HG02884 (cell line): ENCODE measurements at regions not wholly inside any gene's neighbourhood (a gene's known extent, or its start where the extent isn't known, plus 50 kb on each side); places are given as distances from the start of the nearest gene placed in this dataset.
A peak's percentile ranks its signal among the peaks of the same experiment; 100 is the strongest.

Source experiments
- ATAC-seq: cut with Tn5 transposase; IDR thresholded peaks from one replicate; pipeline ENCODE4 v1.9.1; 2021; ENCODE audit warnings: mild to moderate bottlenecking, moderate library complexity; ENCODE audit not compliant: unreplicated experiment

DNA sequence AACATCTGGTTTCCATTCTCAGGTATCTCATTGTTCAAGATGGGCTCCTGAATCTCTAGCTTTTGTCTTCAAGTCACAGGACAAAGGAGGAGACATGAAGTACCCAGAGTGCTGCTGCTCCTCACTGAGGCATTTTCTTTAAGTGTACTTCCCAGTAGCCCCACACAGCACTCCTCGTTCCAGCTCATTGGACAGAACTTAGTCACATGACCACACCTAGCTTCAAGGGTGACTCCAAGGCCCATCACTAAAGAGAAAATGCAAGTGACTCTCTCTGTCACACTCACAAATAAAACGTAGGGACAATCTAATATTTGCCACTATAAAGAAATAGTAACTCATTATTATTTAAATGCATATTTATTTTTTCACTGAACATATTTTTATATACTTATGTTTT is 58.3 kb upstream of the NEUROD6 start:
- no peak for ATAC-seq

DNA sequence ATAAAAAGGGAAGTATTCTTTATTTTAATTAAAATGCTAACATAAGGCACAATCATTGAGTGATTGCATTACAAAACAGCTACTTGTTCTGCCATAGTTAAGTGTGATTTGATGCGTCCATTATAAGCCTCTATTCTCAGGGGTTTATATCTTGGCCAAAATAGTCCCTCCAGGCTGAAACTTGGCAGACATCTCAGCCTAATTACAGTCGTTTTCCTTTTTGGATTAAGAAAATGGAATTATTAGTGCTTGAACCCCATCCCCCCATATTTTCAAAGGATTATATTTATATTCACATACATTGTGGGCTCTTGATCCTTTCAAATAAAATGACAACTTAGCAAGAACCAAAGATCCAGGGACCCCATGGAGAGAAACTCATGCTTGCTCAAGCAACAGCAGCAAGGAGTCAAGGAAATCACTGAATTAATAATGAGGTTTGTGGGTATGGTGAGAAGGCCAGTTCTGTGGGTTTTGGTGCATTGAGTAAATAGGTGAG is 66.7 kb upstream of the NEUROD6 start:
- ATAC-seq, result no peak

DNA sequence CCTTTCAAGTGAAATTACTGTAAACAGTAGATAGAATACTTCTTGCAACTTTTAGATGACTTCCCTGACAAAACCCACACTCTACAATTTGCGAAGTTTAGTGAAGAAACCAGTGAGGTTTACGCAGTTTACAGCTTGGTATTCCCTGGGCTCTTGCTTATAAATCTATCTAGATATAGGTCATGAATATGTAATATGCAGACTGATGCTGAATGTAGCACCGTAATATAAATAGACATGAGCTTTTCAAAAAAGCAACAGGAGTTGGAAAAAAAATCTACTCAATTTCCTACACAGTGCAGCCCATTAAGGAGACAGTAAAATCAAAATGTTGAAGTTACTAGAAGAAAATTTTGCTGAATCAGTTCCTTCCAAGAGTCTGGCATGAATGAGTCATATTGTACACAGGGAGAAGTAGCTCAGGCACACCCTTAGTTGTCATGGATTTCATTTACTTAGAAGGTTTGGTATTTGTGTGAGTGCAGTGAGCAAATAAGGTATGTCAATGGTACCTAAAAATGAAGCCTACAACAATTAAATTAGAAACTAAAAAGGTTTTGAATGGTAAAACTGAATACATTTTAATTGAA is 67.7 kb upstream of the NEUROD6 start:
- ATAC-seq, result no peak

DNA sequence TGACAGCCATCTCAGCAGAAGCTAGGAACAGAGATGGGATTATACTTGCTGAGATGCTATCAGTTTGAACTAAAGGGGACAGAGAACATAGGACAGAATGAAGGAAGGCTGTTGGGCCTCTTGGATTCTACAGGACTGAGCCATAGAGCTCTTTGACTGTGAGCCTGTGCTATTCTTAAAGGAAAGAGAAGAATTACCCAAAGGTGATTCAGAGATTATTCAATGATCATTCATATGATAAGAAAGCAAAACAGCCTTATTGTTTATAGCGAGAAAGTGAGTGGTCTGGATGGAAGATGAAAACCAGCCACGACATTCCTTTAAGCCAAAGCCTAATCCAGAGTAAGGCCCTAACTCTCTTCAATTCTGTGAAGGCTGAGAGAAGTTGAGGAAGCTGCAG is 69.7 kb upstream of the NEUROD6 start:
- ATAC-seq, result no peak

DNA sequence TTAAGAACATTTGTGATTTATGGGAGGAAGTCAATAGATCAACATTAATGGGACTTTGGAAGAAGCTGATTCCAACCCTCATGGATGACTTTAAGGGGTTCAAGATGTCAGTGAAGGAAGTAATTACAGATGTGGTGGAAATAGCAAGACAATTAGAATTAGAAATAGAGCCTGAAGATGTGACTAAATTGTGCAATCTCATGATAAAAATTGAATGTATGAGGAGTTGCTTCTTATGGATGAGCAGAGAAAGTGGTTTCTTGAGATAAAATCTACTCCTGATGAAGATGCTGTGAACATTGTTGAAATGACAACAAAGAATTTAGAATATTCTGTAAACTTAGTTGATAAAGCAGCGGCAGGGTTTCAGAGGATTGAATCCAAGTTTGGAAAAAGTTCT is 70.9 kb upstream of the NEUROD6 start:
- ATAC-seq, result no peak

DNA sequence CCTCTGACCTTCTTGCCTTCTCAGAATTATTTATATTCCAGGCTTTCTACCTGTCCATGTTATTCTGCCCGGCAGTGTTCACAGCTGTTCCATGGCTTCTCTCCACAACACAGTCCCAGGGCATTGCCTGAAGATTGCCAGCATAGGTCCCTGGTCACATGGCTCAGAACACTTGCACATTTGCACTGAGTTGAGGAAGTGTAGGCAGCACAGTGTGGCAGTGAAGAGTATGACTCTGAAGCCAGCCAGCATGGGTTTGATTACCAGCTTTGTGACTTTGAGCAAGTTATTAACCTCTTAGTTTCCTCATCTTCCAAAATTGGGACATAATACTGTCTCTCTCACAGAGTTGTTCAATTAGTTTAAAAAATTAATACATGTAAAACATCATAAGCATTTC is 73.2 kb upstream of the NEUROD6 start:
- ATAC-seq, result no peak

DNA sequence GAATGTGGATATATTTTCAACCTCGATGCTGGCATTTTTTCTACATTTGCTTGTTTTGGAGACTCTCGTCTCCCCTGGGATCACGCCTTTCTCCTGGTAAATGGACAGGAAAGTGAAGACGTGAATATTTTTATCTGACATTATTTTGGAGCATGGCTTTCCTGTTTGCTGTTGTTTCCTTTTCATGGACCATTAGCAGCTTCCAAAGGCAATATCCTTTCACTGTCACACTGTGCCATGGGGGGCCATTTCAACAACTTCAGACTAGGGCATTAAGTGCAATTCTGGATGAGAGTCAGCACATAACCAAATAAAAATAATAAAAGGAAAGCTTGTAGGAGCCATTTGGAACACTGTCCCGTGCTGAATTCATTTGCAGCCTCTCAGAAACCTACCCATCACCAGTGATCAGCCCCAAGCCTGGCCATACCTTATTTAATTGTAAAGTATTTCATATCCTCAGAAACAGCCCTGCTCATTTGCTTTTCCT is 75.9 kb upstream of the NEUROD6 start:
- ATAC-seq, result no peak

DNA sequence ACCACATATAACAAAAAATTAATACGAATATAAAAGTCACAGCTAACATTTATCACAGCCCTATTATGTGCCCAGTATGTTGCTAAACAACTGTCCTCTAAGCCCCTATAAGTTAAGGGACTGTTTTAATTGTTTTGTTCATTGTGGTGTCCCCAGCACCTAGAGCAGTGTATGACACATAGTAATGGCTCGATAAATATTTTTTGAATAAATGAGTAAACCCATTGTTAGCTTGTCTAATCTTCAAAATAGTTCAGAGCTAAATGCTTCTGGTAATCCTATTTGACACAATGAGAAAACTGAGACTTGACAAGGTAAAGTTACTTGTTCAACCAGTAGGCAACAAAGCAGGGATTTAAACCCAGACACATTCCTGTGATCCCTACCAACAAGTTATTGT is 78.4 kb upstream of the NEUROD6 start:
- ATAC-seq, result no peak

DNA sequence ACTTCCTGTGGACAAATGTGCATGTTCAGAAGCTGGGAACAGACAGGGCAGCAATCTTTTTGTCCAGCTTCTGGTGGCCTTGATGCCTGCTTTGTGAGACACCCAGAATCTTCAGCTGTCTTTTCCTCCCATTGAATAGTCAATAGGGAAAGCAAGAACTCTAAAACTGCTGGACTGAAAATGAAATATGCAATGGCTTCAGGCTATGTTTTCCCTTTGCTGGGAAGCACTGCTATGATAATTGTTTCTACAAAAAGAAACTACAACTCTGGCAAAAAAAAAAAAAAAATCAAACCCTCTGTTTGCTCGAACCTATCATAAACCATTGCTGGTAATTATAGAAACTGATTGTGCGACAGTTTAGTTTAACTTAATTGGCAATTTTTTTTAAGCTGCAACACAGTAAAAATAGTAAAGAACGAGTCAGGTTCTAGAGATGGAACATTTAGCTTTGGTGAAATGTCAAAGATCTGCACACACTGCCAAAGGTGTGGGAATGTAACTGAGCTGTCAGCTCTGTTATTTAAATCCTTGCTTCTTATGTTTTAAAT is 79.1 kb upstream of the NEUROD6 start:
- ATAC-seq, result no peak

DNA sequence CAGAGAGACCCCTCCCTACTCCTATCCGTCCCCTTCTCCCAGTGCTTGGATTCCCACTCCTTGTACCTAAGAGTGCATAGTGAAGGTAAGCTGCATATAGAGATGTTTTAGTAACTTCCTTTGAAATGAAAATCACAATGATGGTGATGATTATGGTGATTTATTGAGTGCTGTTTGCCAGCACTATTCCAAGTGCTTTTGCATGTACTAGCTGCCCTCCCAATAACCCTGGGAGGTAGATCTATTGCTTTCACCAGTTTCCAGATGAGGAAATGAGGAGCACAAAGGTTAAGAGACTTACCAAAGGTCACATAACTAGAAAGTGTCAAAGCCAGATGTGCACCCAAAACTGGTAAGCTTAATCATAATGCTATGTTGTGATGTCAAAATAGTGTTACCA is 80.4 kb upstream of the NEUROD6 start:
- ATAC-seq, result no peak

DNA sequence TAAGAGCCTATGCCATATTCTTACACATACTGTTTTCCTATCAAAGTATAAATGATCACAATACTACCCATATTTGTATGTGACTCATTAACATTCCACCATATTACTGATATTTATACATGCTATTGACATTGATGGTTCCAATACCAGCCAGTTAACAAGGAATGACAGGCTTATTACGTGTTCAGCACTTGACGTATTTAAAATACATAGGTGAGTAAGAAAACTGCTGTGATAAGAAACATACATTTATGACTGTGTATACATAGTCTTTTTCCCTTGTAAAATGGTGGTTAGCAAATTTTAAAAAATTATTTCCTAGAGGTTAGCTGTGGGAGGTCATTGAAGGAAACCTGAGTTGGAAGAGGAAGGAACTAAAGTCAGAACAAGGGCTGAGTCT is 81.1 kb upstream of the NEUROD6 start:
- no peak for ATAC-seq

DNA sequence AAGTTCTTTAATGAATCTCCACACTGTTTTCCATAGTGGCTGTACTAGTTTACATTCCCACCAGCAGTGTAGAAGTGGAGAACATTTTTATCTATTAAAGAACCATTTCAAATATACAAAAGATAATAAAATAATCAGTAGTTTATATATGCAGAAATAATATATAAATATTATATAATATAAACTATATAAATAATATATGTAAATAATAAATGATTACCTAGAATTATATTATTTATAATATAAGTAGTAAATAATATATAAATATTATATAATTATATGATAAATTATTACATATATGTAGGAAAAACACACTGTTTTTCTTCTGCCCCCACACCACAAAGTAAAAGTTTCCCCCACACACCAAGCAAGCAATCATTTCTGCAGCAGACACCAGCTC is 83.5 kb upstream of the NEUROD6 start:
- no peak for ATAC-seq

DNA sequence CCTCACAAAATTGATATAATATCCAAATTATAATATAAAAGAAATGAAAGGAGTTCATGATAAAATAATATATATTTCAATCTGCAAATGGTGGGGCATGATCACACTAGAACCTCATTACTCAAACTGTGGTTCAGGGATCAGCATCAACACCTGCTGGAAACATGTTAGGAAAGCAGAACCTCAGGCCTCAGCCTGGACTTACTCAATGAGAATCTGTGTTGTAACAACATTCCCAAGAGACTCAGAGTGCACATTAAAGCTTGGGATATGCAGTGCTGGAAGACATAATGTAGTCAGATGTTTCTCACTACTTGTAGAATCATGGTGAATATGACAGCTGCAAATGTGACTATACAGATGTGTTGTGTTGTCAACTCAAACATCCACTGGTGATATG is 81.7 kb upstream of the ITPRID1 start:
- no peak for ATAC-seq

DNA sequence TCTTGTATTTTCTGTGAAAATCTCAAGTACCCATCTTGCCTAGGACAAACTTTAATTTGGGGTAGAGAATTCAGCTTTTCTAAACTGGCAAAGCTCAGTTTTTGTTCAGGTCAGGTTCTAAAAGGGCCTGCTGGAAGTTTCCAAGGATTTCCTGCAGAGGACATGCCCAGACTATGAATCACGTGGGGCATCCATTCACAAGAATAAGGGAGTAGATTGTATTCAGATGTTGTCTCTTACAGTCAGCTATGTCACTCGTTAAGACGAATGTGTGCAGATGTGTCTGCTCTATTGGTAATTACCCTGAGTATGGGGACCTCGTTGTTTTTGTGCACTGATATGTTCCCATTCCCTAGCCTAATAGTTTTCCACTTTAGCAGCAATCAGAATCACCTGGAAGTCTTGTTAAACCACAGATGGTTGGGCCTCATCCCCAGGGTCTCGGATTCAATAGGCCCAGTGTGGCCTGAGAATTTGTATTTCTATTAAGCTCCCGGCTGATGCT is 81.0 kb upstream of the ITPRID1 start:
- ATAC-seq, result no peak

DNA sequence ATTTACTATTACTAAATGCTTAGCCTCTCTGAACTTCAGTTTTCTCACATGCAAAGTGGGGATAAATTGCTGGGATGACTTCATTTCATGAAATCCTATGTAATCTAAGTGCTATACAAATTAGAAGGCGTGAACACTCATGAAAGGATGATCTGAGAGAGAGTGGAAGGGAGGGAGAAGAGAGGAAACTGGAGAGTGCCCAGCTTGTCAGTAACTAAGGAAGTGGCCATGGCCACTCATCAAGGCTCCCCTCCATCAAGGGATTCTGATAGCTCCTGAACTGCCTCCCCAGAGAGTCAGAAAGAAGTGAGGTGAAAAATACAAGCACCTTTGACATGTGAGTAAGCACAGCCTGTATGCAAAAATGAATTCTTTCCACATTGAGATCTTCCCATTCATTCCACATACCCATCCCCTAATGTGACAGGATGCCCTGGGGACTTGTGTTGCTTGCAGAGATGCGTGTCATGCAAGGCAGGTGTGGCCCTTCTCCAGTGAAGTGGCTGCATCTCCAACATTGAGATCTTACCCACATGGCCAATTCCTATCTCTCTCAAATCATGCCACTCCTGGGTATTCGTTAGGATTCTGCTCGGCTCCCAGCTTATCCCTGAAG is 76.5 kb upstream of the ITPRID1 start:
- ATAC-seq, result no peak

DNA sequence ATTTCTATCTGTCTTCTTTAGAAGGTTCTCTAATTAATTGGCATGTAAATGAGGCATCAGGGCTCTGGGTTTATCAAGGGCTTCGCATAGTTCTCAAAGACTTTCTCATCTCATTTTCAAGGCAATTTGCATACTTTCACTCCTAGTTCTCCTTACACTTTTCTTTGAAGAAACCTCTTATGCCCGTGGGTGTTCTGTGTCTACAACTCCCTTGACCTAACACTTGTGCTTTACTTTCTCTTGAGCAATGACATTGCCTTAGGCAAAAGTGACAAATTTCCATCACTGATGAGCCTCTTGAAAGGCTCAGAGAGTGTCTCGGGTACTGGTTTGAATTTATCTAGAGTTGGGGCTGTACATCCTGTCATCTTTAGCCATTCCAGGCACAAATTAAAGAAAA is 74.7 kb upstream of the ITPRID1 start:
- ATAC-seq, result no peak

DNA sequence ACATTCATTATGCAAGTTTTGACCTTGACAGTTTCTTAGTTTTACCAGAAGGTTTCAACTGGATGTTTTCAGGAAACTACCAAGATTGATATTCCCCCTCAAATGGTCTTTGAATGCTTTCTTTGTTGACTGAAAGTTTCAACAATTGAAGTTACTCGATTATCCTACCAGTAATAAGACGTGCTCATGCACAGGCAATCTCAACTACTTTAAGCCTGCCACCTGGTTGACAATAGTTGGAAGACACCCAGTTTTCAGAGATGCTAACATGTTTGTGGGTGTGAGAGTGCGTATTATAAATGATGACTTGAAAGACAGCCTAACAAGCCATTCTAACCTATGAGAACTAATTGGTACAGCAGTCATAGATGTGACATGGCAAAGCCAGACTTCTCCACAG is 73.4 kb upstream of the ITPRID1 start:
- no peak for ATAC-seq

DNA sequence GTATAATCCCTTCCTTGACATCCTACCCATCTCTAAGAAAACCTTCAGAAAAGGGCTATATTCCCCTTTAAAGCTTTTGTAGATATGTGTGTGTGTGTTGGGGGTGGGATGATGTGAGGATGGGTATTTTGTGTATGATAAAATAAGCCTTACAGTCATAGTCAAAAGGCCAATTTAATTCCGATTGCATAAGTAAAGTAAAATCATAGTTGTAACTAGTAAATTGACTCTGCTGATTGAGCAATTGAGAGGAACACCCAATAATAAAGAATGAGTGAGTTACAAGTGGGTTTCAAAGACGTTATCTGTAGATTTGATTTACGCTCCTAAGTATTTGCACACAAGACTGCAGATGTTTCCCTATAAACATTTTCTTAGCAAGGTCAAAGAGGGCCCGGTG is 71.3 kb upstream of the ITPRID1 start:
- ATAC-seq, result no peak

DNA sequence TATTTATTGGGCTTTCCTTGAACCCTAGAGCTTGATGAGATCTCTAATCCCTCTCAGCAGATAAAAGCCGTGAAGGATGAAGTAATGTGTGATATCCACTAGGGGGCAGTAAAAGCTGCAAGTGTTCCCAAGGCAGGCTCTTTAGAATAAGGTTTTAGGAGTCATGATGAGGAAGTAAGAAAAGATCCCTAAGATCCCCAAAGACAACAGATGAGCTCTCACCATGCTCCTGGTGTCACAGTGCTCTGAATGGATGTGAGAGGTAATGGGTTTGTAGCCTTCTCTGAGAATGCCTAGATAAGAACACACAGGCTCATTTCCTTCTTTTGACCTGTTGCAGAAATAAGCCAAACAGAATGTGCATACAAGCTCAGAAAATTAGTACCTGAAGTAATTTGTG is 70.4 kb upstream of the ITPRID1 start:
- ATAC-seq, result peak; percentile 73

DNA sequence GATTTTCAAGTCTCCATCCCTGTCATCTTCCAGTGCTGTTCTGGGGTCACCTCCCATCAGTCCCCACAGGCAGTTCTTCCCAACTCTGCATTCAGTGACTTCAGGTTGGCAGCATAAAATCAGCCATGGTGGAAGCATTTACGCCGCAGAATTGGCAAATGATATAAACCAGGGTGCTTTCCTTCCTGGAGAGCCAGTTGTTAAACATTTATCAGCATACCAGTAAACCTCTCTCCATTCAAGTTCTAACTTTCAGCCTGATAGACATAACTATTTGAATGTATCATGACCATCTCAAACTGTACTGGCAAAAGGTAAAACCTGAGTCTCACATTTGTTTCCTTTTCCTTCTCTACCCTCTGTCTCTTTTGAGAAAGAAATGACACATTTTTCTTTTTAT is 69.7 kb upstream of the ITPRID1 start:
- ATAC-seq, result no peak

DNA sequence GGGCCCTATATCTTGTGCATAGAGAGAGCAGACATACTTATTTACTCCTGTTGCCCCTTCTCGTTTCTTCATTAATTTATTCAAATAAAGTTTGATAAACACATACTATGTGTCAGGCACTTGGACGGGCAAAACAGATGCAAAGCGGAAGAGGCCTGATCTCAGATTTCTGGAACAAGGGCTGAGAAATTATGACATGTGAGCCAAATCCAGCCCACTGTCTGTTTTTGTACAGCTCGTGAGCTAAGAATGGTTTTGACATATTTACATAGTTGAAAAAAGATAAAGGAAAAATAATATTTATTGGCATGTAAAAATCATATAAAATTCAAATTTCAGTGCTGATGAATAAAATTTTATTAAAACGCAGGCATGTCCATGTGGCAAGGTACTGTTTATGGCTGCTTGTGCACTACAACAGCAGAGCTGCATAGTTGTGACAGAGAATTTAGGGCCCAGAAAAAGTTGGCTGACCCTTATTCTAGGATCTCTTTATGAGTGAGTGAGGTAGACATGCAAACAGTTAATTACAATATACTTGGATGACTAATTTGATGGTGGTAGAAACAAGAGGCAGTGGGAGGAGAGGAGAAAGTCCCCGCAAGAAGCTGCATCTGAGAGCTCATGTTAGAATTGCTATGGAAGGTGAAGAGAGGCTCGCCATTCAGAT is 68.1 kb upstream of the ITPRID1 start:
- no peak for ATAC-seq

DNA sequence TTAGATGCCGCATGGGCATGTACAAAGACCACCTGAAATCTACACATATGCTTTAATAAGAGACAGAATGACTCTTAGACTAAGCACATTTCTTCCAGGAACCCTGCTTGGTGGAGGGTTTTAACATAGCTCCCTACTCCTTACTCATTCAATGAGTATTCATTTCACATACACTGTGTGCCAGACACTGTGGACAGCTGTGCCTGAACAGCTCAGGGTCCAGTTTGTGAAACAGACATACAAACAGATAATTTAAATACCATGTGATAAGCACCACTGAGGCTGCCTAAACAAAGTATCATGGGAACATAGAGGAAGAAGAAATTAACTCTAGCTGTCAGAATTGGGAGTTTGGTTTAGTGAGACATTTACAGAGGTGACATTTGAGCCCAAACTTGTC is 65.2 kb upstream of the ITPRID1 start:
- ATAC-seq, result no peak
